Upper lobe of left lung (tissue), 6 donors: ENCODE measurements at regions not wholly inside any gene's neighbourhood (a gene's known extent, or its start where the extent isn't known, plus 50 kb on each side); places are given as distances from the start of the nearest gene placed in this dataset.

Source experiments
- ATAC-seq, 2 donors: fragments of 200-7000 bp; cut with Tn5 transposase; one replicate each; pipeline ENCODE4 v1.9.1; 2022; ENCODE audit warnings: mild to moderate bottlenecking in 2 of 2, moderate library complexity in 2 of 2; ENCODE audit not compliant: low FRiP score in 2 of 2
- DNase-seq, 2 donors: peaks; one replicate each; pipeline ENCODE4 v3.0.0-alpha.2; 2019 to 2020
- H3K27ac ChIP-seq, 4 donors: fragments of 200-600 bp; sonication (generic); one replicate each; pipeline ENCODE4 v1.5.1; 2016 to 2019
- H3K27me3 ChIP-seq, 4 donors: fragments of 200-600 bp; sonication (generic); one replicate each; pipeline ENCODE4 v1.5.1; 2017 to 2019
- H3K36me3 ChIP-seq, 4 donors: fragments of 200-600 bp; sonication (generic); one replicate each; pipeline ENCODE4 v1.5.1; 2016 to 2019
- H3K4me1 ChIP-seq, 4 donors: fragments of 200-600 bp; sonication (generic); one replicate each; pipeline ENCODE4 v1.5.1; 2018 to 2019
- H3K4me3 ChIP-seq, 4 donors: fragments of 200-600 bp; sonication (generic); one replicate each; pipeline ENCODE4 v1.5.1; 2017 to 2019; ENCODE audit warnings: mild to moderate bottlenecking in 2 of 4, moderate library complexity in 1 of 4
- H3K9me3 ChIP-seq, 4 donors: fragments of 200-600 bp; sonication (generic); one replicate each; pipeline ENCODE4 v1.5.1; 2018 to 2019
- EP300 ChIP-seq, 4 donors: sonication (generic); formaldehyde crosslinking; IDR thresholded peaks; one replicate each; pipeline ENCODE4 v1.5.1; 2017; ENCODE audit warnings: antibody characterized with exemption in 4 of 4, control low read depth in 2 of 4
- POLR2A ChIP-seq, 4 donors: fragments of 450-650 bp; IDR thresholded peaks; one replicate each; pipeline ENCODE4 v1.5.1; 2016 to 2017; ENCODE audit warnings: antibody characterized with exemption in 4 of 4, mild to moderate bottlenecking in 2 of 4
- POLR2AphosphoS5 ChIP-seq, 2 donors: sonication (generic); formaldehyde crosslinking; IDR thresholded peaks; one replicate each; pipeline ENCODE4 v1.5.1; 2017; ENCODE audit warnings: antibody characterized with exemption in 2 of 2
- WGBS, 2 donors: methylation state at CpG; one replicate each; pipeline ENCODE4 v1.1.5; 2017 to 2018; 5-methylcytosine and 5-hydroxymethylcytosine counted together
- TF ChIP-seq, protein P1 (sequence below), 6 experiments: fragments of 450-650 bp in 4 of 6; fragments of 200-600 bp in 2 of 6; sonication (generic) in 2 of 6; IDR thresholded peaks; one replicate each; pipeline ENCODE4 v1.5.1; 2016 to 2019; ENCODE audit warnings: antibody characterized with exemption in 6 of 6
- donor health status: DM: no; HTN: no; CAD: no; lungs with moderate emphysema.
- donor health status: DM: no; HTN: yes; CAD: no; lungs with severe emphysema.

DNA sequence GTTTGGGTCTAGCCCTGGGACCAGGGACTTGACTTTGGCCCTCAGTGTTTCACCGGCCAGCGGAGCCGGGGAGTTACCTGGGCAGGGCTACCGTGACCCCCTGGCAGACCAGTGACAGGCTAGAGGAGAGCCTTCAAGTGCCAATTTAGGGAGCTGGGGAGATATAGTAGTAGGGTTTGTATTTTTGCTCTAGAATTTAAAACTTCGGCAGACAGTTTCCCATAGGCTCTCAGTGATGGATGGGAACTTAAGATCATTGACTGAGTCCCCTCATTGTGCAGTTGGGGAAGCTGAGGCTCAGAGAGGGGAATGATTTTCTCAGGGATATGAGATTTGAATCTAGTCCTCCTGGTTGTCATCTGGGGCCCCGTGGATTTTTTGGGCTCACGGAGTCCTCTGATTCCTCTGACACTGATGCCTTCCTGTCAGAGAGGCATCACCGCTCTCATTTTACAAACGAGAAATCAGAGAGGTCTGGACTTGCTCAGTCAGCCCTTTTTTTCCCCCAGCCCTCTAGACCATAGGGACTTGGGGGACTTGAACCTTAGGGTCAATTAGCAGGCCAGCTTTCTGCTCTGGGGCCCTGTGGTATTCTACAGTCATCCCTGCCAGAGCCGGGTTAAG lies 58.3 kb upstream of the ACOT11 start:
- Histone ChIP-seq H3K36me3 (no peaks in the 10 kb centered on the region), H3K27ac (peak overlapping the region in 3 of 4 donors; percentile 87 to 96 (median 90)), H3K4me3 (peak overlapping the region in 3 of 4 donors; percentile 62 to 86 (median 65)), H3K27me3 (no peaks in the 10 kb centered on the region), H3K4me1 (peaks cover 16 to 43% (median 23%) of the 10 kb centered on the region in 4 donors), H3K9me3 (no peaks in the 10 kb centered on the region)
- TF ChIP-seq, protein P1, sequence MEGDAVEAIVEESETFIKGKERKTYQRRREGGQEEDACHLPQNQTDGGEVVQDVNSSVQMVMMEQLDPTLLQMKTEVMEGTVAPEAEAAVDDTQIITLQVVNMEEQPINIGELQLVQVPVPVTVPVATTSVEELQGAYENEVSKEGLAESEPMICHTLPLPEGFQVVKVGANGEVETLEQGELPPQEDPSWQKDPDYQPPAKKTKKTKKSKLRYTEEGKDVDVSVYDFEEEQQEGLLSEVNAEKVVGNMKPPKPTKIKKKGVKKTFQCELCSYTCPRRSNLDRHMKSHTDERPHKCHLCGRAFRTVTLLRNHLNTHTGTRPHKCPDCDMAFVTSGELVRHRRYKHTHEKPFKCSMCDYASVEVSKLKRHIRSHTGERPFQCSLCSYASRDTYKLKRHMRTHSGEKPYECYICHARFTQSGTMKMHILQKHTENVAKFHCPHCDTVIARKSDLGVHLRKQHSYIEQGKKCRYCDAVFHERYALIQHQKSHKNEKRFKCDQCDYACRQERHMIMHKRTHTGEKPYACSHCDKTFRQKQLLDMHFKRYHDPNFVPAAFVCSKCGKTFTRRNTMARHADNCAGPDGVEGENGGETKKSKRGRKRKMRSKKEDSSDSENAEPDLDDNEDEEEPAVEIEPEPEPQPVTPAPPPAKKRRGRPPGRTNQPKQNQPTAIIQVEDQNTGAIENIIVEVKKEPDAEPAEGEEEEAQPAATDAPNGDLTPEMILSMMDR (IDR thresholded peaks at IDR 0.05): no peak
- TF ChIP-seq POLR2AphosphoS5 (IDR thresholded peaks at IDR 0.05) (no peak), EP300 (IDR thresholded peaks at IDR 0.05) (no peak), POLR2A (IDR thresholded peaks at IDR 0.05) (no peak)
- 31 to 38% methylated on average over 6 of the region's 10 CpGs for WGBS, 2 donors
- ATAC-seq (no peak), DNase-seq (no peak)

DNA sequence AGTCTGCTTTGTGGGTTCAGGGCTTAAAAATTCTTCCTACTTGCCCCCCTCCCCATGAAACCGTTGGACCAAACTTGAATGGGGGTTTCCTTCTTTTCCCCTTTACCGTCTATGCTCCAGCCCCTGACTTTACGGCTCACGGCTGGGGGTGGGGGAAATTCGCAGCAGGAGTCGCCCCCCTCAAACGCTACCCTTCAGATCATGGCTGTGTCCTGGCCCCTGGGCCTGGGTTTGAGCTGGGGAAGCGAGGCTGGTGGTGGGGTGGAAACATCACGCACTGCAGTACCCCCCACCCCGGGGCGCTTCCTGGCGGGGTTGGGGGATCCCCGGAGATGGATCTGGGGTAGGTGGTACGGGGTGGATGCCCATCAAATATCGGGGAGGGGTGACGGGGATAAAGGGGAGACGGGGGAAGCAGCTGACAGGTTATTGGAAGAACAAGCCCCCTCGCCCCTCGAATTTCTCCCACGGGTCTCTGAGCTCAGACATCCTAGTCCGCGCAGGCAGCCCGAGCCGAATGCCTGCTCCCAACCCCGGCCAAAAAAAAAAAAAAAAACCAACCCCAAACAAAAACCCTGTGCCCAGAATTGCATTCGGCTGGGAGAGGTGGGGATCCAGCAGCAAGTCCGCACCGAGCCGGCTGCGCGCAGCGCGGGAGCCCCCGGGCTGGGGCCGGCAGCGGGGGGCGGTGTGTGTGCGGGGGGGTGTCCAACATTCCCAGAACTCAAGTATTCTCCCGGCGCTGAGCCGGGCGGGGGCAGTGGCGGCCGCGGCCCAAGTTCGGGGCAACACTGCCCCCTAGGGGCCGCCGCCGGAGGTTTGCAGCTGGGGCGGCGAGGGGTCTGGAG lies 59.0 kb upstream of the ACOT11 start:
- Histone ChIP-seq H3K4me1 (peaks cover 16 to 43% (median 23%) of the 10 kb centered on the region in 4 donors), H3K36me3 (no peaks in the 10 kb centered on the region), H3K27me3 (no peaks in the 10 kb centered on the region), H3K9me3 (no peaks in the 10 kb centered on the region), H3K4me3 (peak overlapping the region; percentile 62 to 86 (median 67)), H3K27ac (peak overlapping the region; percentile 87 to 96 (median 91))
- WGBS, 2 donors: 0 to 2% methylated on average over 25 to 40 of the region's 51 CpGs
- TF ChIP-seq POLR2A (IDR thresholded peaks at IDR 0.05) (no peak), POLR2AphosphoS5 (IDR thresholded peaks at IDR 0.05) (peak in 1 of 2 donors; percentile 31)
- TF ChIP-seq, protein P1 (IDR thresholded peaks at IDR 0.05): peak; percentile 93 to 97 (median 97)
- peak; percentile 80 to 96 for DNase-seq
- peak; percentile 90 to 92 for ATAC-seq

DNA sequence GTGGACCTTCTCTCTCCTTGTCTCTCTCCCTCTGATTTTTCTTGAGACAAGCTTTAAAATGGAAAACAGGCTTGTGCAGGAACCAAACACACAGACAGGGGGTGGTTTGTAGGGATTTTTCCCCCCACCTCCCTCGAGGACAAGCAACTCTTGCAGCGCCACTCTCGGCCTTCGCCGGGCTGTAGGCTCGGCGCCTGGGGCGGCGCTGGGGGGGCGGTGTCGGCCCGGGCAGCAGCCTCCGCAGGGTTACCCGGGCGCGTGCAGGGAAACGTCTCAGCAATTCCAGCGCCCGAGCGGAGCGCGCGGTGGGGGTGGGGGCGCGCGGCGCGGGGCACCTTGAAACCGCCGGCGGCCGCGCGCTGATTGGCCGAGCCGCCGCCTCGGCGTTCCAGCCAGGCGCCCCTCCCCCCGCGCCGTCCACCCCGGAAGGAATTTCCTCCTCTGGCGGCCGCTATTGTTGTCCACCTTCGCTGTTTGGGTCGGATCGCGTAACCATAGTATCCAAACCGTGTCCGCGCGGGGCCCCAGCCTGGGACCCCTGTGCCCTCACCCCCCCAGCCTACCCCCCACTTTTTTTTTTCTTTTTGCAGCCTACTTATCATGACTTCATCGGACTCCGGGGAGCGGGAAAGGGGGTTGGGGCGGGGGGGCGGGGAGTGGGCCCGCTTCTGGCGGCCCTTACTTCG lies 59.8 kb upstream of the ACOT11 start:
- H3K9me3 ChIP-seq: no peaks in the 10 kb centered on the region
- DNase-seq: peak; percentile 90 to 98
- WGBS, 2 donors: 0% methylated on average over 14 to 52 of the region's 62 CpGs
- peak overlapping the region; percentile 87 to 96 (median 91) for H3K27ac ChIP-seq
- peak overlapping the region; percentile 62 to 86 (median 67) for H3K4me3 ChIP-seq
- H3K4me1 ChIP-seq: peaks cover 16 to 43% (median 23%) of the 10 kb centered on the region in 4 donors
- no peaks in the 10 kb centered on the region for H3K36me3 ChIP-seq
- TF ChIP-seq POLR2A (IDR thresholded peaks at IDR 0.05): peak in 2 of 4 donors; percentile 33 to 62
- TF ChIP-seq, protein P1 (IDR thresholded peaks at IDR 0.05): peak in 2 of 6 experiments; percentile 29 to 34
- no peak for TF ChIP-seq EP300 (IDR thresholded peaks at IDR 0.05)
- peak; percentile 59 to 77 for TF ChIP-seq POLR2AphosphoS5 (IDR thresholded peaks at IDR 0.05)
- H3K27me3 ChIP-seq: no peaks in the 10 kb centered on the region
- ATAC-seq: peak; percentile 90 to 93

DNA sequence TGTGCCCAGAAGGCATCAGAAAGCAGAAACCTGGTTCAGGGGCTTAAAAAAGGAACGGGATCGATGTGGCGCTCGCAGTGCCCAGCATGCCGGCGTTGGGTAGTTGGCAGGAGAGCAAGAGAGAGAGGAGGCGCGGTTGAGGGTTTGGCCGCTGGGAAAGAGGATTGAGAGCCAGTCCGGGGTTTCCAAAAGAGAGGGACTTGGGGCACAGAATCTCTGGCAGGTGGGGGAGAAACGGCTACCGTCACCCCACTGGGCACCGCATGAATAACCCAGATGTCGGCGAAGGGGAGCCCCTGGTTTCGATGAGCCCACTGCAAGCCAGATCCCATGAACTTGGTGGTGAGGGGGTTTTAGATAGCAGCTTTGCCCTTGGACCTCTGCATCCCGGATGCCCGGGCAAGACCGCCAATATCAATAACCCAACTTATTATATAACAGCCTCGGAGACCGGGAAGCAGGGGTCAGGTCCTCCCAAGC lies 60.4 kb upstream of the ACOT11 start:
- no peaks in the 10 kb centered on the region for H3K9me3 ChIP-seq
- H3K4me1 ChIP-seq: peaks cover 16 to 43% (median 23%) of the 10 kb centered on the region in 4 donors
- ATAC-seq (no peak), DNase-seq (no peak)
- peak overlapping the region; percentile 50 to 86 (median 64) for H3K4me3 ChIP-seq
- 19 to 24% methylated on average over 20 to 21 of the region's 21 CpGs for WGBS, 2 donors
- H3K27me3 ChIP-seq: no peaks in the 10 kb centered on the region
- H3K36me3 ChIP-seq: no peaks in the 10 kb centered on the region
- H3K27ac ChIP-seq: peak overlapping the region; percentile 76 to 92 (median 88)
- no peak for TF ChIP-seq POLR2A (IDR thresholded peaks at IDR 0.05)

DNA sequence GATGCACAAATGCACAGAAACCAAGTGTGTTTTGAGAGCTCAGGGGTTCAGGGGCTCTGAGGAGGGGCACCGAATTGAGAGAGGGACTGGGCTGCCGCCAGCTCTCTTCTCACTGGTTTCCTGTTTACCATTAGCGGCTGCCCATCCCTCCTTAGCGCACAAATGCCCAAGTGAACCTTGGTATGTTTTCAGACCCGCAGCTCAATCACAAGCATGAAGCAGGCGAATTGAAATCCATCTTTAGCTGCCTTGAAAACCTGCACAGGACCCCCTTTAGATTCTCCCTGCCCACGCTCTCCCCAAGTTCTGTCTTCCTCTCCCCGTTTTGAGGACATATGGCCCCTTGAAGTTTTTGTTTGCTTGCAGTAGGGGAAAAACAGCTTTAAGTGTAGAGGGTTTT lies 61.1 kb upstream of the ACOT11 start:
- H3K9me3 ChIP-seq: no peaks in the 10 kb centered on the region
- peak overlapping the region in 1 of 4 donors; percentile 90 for H3K27ac ChIP-seq
- no peaks in the 10 kb centered on the region for H3K27me3 ChIP-seq
- DNase-seq (no peak), ATAC-seq (no peak)
- 15 to 17% methylated on average over 8 of the region's 8 CpGs for WGBS, 2 donors
- H3K36me3 ChIP-seq: no peaks in the 10 kb centered on the region
- peak overlapping the region in 1 of 4 donors; percentile 86 for H3K4me3 ChIP-seq
- TF ChIP-seq POLR2A (IDR thresholded peaks at IDR 0.05) (no peak), EP300 (IDR thresholded peaks at IDR 0.05) (no peak)
- TF ChIP-seq, protein P1 (IDR thresholded peaks at IDR 0.05): no peak
- H3K4me1 ChIP-seq: peaks cover 16 to 43% (median 23%) of the 10 kb centered on the region in 4 donors
